Mucosa of rectum (tissue), 2 donors: ENCODE measurements at regions not wholly inside any gene's neighbourhood (a gene's known extent, or its start where the extent isn't known, plus 50 kb on each side); places are given as distances from the start of the nearest gene placed in this dataset.

ENCODE experiments used
- H3K27ac ChIP-seq, 2 donors: one replicate each; pipeline ENCODE4 v1.7.0; 2013; ENCODE audit warnings: inconsistent platforms in 2 of 2, low read depth in 2 of 2, low read length in 2 of 2
- H3K27me3 ChIP-seq, 2 donors: one replicate each; pipeline ENCODE4 v1.7.0; 2013; ENCODE audit warnings: low read length in 2 of 2; ENCODE audit not compliant: control insufficient read depth in 2 of 2, insufficient read depth in 2 of 2
- H3K36me3 ChIP-seq, 2 donors: one replicate each; pipeline ENCODE4 v1.7.0; 2013; ENCODE audit warnings: low read length in 2 of 2; ENCODE audit not compliant: control insufficient read depth in 2 of 2, insufficient read depth in 2 of 2
- H3K4me1 ChIP-seq, 2 donors: one replicate each; pipeline ENCODE4 v1.7.0; 2013; ENCODE audit warnings: low read length in 2 of 2, mild to moderate bottlenecking in 1 of 2; ENCODE audit not compliant: control insufficient read depth in 2 of 2, insufficient read depth in 2 of 2
- H3K4me3 ChIP-seq, 2 donors: one replicate each; pipeline ENCODE4 v1.7.0; 2013; ENCODE audit warnings: low read length in 2 of 2
- H3K9ac ChIP-seq, 2 donors: one replicate each; pipeline ENCODE4 v1.7.0; 2013; ENCODE audit warnings: low read length in 2 of 2, low read depth in 1 of 2, mild to moderate bottlenecking in 1 of 2
- H3K9me3 ChIP-seq, 2 donors: one replicate each; pipeline ENCODE4 v1.7.0; 2013; ENCODE audit warnings: low read length in 2 of 2; ENCODE audit not compliant: control insufficient read depth in 2 of 2
- donor health status: healthy.
- donor health status: Normal muscosa, but diverticular disease.

DNA sequence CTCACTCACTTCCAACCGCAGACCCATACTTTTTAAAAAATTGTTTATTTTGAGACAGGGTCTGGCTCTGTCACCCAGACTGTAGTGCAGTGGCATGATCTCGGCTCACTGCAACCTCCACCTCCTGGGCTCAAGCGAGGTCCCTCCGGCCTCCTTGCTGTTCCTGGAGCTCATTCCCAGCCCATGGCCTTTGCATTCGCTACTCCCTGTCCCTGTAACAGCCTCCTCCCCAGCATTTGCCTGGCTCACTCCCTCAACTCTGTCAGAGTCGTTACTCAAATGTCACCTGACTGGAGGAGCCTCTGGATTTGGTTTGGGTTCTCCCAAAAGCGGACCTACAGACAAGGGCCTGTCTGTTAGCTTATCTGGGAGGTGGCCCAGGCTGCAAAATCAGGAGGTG is 432.6 kb upstream of the PROK2 start:
- no peaks in the 10 kb centered on the region for H3K4me1 ChIP-seq
- H3K9ac ChIP-seq: no peak overlapping the region
- no peaks in the 10 kb centered on the region for H3K9me3 ChIP-seq
- H3K4me3 ChIP-seq: no peak overlapping the region
- no peaks in the 10 kb centered on the region for H3K36me3 ChIP-seq
- no peaks in the 10 kb centered on the region for H3K27me3 ChIP-seq
- H3K27ac ChIP-seq: no peak overlapping the region

- Histone ChIP-seq H3K27ac (no peak overlapping the region), H3K4me1 (no peaks in the 10 kb centered on the region), H3K27me3 (no peaks in the 10 kb centered on the region), H3K9me3 (no peaks in the 10 kb centered on the region), H3K4me3 (no peak overlapping the region), H3K36me3 (no peaks in the 10 kb centered on the region), H3K9ac (no peak overlapping the region)
Observed at GRCh38 chr3:72214066-72214951, 429.4 kb upstream of the PROK2 start.

DNA sequence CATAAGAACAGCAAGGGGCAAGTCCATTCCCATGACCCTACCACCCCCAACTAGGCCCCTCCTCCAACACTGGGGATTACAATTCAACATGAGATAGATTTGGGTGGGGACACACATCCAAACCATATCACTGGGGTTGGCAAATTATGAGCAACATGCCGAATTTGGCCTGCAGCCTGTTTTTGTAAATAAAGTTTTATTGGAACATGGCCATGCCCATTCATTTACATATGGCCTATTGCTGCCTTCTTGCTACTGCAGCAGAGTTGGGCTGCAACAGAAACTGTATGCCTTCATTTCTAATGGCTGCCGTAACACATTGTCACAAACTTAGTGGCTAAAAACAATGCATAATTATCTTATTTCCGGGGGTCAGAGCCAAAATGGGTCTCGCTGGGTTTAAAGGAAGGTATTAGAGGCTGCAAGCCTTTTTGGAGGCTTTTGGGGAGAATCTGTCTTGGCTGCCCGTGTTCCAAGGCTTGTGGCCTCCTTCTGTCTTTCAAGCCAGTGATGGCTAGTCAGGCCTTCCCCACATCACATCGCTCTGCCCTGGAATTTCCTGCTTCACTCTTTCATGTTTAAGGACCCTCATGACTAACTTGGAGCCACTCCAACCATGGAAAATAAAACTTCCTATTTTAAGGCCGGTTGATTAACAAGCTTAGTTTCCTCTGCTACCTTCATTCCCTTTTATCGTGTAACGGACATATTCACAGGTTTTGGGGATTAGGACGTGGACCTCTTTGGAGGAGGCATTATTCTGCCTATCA is 428.5 kb upstream of the PROK2 start:
- no peak overlapping the region for H3K4me3 ChIP-seq
- H3K4me1 ChIP-seq: no peaks in the 10 kb centered on the region
- H3K27me3 ChIP-seq: no peaks in the 10 kb centered on the region
- no peaks in the 10 kb centered on the region for H3K36me3 ChIP-seq
- no peaks in the 10 kb centered on the region for H3K9me3 ChIP-seq
- H3K9ac ChIP-seq: no peak overlapping the region
- no peak overlapping the region for H3K27ac ChIP-seq

DNA sequence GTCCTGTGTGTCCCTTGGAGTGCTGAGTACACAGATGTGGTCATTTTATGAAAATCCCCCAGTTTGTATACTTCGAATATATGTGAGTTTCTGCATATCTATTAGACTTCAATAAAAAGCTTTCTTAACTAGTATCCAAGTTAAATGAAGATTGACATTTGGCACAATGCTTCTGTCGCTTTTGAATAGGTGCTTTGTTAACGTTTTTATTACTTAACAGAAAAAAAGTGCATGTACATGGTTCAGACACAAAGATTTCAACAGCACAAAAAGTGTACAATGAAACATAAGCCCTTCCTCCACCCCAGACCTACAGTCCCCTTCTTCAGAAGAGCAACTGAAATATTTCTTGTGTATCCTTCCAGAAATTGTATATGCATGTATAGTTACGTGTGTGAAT is 427.4 kb upstream of the PROK2 start:
- H3K27ac ChIP-seq: no peak overlapping the region
- H3K9ac ChIP-seq: no peak overlapping the region
- H3K27me3 ChIP-seq: no peaks in the 10 kb centered on the region
- no peaks in the 10 kb centered on the region for H3K36me3 ChIP-seq
- no peak overlapping the region for H3K4me3 ChIP-seq
- no peaks in the 10 kb centered on the region for H3K9me3 ChIP-seq
- no peaks in the 10 kb centered on the region for H3K4me1 ChIP-seq

- H3K9me3 ChIP-seq: no peaks in the 10 kb centered on the region
- no peaks in the 10 kb centered on the region for H3K27me3 ChIP-seq
- no peak overlapping the region for H3K9ac ChIP-seq
- no peaks in the 10 kb centered on the region for H3K36me3 ChIP-seq
- H3K4me1 ChIP-seq: no peaks in the 10 kb centered on the region
- H3K4me3 ChIP-seq: no peak overlapping the region
- H3K27ac ChIP-seq: no peak overlapping the region
Observed at GRCh38 chr3:72210261-72210660, 425.3 kb upstream of the PROK2 start.

DNA sequence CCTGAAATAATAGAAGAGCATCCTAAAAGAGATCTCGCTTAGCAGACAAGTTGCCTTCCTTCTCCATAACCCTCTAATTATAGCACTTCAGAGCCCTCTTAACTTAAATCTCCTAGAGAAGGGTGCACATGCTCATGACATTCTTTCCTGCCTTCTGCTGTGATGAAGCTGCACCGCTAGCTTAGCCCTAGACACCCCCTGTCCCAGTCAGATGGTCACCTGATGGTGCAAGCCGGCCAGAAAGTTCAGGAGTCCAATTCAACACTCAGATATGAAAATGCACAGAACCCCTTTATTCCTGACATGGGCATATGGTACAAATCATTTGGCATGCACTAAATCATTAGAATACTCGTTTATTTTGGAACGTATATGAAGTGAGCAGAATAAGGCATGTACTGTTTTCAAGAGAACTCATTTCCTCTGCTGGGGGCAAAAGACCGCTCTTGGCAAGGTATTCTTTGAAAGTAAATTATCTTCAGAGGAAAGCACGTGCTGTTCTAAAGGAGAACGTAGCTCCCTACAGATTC is 420.4 kb upstream of the PROK2 start:
- H3K4me1 ChIP-seq: no peaks in the 10 kb centered on the region
- H3K27me3 ChIP-seq: no peaks in the 10 kb centered on the region
- no peak overlapping the region for H3K4me3 ChIP-seq
- H3K9me3 ChIP-seq: no peaks in the 10 kb centered on the region
- no peaks in the 10 kb centered on the region for H3K36me3 ChIP-seq
- H3K9ac ChIP-seq: no peak overlapping the region
- no peak overlapping the region for H3K27ac ChIP-seq

DNA sequence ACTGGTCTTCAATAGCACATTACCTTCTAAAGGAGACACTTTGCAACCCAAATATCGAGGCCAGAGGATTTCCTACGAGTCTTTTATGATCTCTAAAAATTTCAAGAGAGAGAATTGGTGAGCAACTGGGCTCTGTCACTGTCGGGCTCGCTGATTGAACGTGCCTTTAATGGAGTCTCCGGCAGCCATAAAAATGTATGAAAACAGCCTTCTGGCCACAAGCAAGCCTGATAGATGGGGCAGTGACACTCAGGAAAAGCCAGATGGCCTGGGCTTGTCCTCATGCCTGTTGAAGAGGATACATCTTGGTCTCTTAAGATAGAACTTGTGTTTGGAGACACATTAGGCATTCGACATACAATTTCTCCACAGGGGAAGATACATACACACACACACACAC is 419.5 kb upstream of the PROK2 start:
- no peak overlapping the region for H3K4me3 ChIP-seq
- H3K4me1 ChIP-seq: no peaks in the 10 kb centered on the region

DNA sequence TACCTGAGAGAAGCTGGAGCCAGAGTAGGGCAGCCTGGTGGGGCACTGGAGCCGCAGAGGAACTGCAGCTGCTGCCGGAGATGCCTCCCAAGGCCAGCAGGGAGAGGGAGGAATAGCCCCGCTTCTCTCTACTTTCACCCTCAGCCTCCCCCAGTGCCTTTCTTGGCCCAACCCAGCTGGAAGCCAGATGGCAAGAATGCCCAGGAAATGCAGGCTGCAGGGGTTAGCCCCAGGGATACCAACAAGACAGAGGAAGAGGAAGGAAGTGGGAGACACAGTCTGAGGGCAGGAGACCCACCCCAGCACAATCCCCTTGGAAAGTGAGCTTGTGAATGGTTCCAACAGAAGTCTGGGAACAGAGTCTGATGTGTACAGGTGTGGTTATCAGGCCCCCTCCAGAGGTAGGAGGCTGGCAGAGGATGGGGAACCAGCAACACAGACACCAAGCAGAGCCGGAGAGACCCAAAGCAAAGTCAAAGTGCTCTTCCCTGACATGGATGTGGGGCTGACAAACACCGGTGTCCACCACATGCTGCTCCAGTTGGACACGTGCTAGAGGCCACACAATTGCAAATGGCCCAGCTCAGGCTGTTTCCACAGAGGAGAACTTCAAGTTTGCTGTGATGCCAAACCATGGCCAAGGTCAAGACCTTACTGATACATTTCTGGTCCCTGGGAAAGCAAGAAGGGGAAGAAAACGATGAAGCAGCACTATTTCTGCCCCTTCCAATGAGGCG is 418.8 kb upstream of the PROK2 start:
- no peak overlapping the region for H3K27ac ChIP-seq
- no peaks in the 10 kb centered on the region for H3K36me3 ChIP-seq

More for the DNA sequence above, 419.5 kb upstream of the PROK2 start:
- no peaks in the 10 kb centered on the region for H3K36me3 ChIP-seq
- no peak overlapping the region for H3K27ac ChIP-seq
- H3K27me3 ChIP-seq: no peaks in the 10 kb centered on the region
- H3K9ac ChIP-seq: no peak overlapping the region
- H3K9me3 ChIP-seq: no peaks in the 10 kb centered on the region

DNA sequence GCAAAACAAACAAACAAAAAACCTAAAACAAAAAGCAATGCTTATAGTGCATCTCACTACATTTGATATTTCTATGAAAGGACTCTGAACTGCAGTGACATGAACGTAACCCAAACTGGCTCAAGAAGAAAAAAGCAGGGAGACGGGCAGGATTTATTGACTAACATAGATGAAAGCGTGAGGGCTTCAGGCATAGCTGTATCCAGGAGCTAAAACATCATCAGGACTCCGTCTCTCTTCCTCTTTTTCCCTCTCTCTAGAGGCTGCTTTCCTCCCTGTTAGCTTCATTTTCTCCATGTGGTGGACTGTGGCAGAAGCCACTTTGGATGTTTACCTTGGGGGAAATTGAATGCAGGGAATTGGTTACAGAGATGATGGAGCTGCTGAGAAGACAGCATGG is 418.2 kb upstream of the PROK2 start:
- Histone ChIP-seq H3K4me3 (no peak overlapping the region), H3K9me3 (no peaks in the 10 kb centered on the region), H3K9ac (no peak overlapping the region), H3K27ac (no peak overlapping the region), H3K27me3 (no peaks in the 10 kb centered on the region), H3K36me3 (no peaks in the 10 kb centered on the region), H3K4me1 (no peaks in the 10 kb centered on the region)

More for the DNA sequence above, 418.8 kb upstream of the PROK2 start:
- Histone ChIP-seq H3K9ac (no peak overlapping the region), H3K27me3 (no peaks in the 10 kb centered on the region), H3K4me1 (no peaks in the 10 kb centered on the region), H3K9me3 (no peaks in the 10 kb centered on the region), H3K4me3 (no peak overlapping the region)

DNA sequence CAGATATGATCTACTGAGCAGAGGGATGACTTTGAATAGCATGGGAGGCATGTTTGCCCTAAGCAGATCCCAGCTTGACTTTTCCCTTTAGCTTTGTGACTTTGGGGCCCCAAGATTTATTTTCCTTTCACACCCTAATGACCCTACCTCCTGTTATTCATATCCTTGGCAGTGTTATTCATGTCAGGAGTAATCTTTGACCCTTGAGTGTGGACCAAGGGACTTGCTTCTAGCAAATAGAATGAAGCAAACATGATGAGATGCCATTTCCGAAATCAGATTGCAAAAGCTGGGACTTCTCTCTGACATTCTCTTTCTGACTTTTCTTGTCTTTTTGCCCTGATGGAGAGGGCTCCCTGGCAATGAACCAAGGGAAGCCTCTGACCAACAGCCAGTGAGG is 415.4 kb upstream of the PROK2 start:
- no peaks in the 10 kb centered on the region for H3K4me1 ChIP-seq
- H3K36me3 ChIP-seq: no peaks in the 10 kb centered on the region
- no peak overlapping the region for H3K4me3 ChIP-seq
- no peak overlapping the region for H3K9ac ChIP-seq
- no peak overlapping the region for H3K27ac ChIP-seq
- H3K27me3 ChIP-seq: no peaks in the 10 kb centered on the region
- H3K9me3 ChIP-seq: no peaks in the 10 kb centered on the region
